PC-9 (cell line): ENCODE measurements at regions not wholly inside any gene's neighbourhood (a gene's known extent, or its start where the extent isn't known, plus 50 kb on each side); places are given as distances from the start of the nearest gene placed in this dataset.

ENCODE experiments used
- BruUV-seq: library from RNA; stranded (reverse); fragments of 400-500 nt; replicated peaks from 2 replicates; lab custom pipeline; 2021; lab: Mats Ljungman, UMichigan
- CTCF ChIA-PET: fragments of 300-600 bp; sonication (Branson Sonifier 250); formaldehyde crosslinking; loops from one replicate; lab custom pipeline; 2022; ENCODE audit warnings: antibody characterized with exemption; lab: Charles Lee
- POLR2A ChIA-PET: fragments of 300-600 bp; sonication (Branson Sonifier 250); formaldehyde crosslinking; loops from one replicate; lab custom pipeline; 2022; ENCODE audit warnings: antibody characterized with exemption; ENCODE audit not compliant: unreplicated experiment; lab: Charles Lee
- DNase-seq, 2 experiments: peaks; one replicate each; pipeline versions ENCODE4 v3.0.0 to v3.0.0-alpha.2; 2015 to 2022; ENCODE audit warnings: mixed read lengths in 1 of 2
- H2AFZ ChIP-seq: fragments of 200-600 bp; sonication (generic); 2 replicates; pipeline ENCODE4 v1.8.1; 2017; ENCODE audit warnings: antibody characterized with exemption
- H3F3A ChIP-seq: fragments of 200-600 bp; sonication (generic); 2 replicates; pipeline ENCODE4 v1.8.1; 2017; ENCODE audit warnings: antibody characterized with exemption, mild to moderate bottlenecking, low read depth; ENCODE audit not compliant: insufficient read depth
- H3K27ac ChIP-seq: fragments of 200-600 bp; sonication (generic); 2 replicates; pipeline ENCODE4 v1.6.1; 2016; ENCODE audit warnings: mixed run types
- H3K27me3 ChIP-seq: fragments of 200-600 bp; sonication (generic); 2 replicates; pipeline ENCODE4 v1.6.1; 2016; ENCODE audit warnings: low read depth, mixed run types; ENCODE audit not compliant: insufficient read depth
- H3K36me3 ChIP-seq: fragments of 200-600 bp; sonication (generic); 2 replicates; pipeline ENCODE4 v1.6.1; 2016; ENCODE audit warnings: low read depth, mixed run types
- H3K4me1 ChIP-seq: fragments of 200-600 bp; sonication (generic); replicated peaks from 2 replicates; pipeline ENCODE4 v1.6.1; 2016; ENCODE audit warnings: mixed run types; ENCODE audit not compliant: insufficient read depth
- H3K4me2 ChIP-seq: fragments of 200-600 bp; sonication (generic); 2 replicates; pipeline ENCODE4 v1.6.1; 2017; ENCODE audit warnings: mixed run types
- H3K4me3 ChIP-seq: fragments of 200-600 bp; sonication (generic); 2 replicates; pipeline ENCODE4 v1.6.1; 2016; ENCODE audit warnings: mixed run types
- H3K79me2 ChIP-seq: fragments of 200-600 bp; sonication (generic); 2 replicates; pipeline ENCODE4 v1.6.1; 2017; ENCODE audit warnings: low read depth, mixed run types
- H3K9me2 ChIP-seq: fragments of 200-600 bp; sonication (generic); 2 replicates; pipeline ENCODE4 v1.8.1; 2017; ENCODE audit warnings: mild to moderate bottlenecking; ENCODE audit not compliant: insufficient read depth
- H3K9me3 ChIP-seq: fragments of 200-600 bp; sonication (generic); 2 replicates; pipeline ENCODE4 v1.8.1; 2016; ENCODE audit warnings: low read depth; ENCODE audit not compliant: insufficient read depth
- H4K20me1 ChIP-seq: fragments of 200-600 bp; sonication (generic); 2 replicates; pipeline ENCODE4 v1.8.1; 2017; ENCODE audit not compliant: insufficient read depth
- EZH2 ChIP-seq: fragments of 200-600 bp; sonication (generic); IDR thresholded peaks from 2 replicates; pipeline ENCODE4 v1.8.0; 2017; ENCODE audit warnings: antibody characterized with exemption, low read depth
- intact Hi-C: fragments of 100-400 bp; cut with micrococcal nuclease; formaldehyde crosslinking; loops from one replicate; pipeline ENCODE4 v1.10.0; 2022; ENCODE audit not compliant: unreplicated experiment
- TF ChIP-seq, protein P1 (sequence below): fragments of 200-600 bp; sonication (generic); conservative IDR thresholded peaks from 2 replicates; pipeline ENCODE4 v1.6.1; 2017; ENCODE audit warnings: mixed run types, antibody characterized with exemption, mild to moderate bottlenecking, moderate library complexity

DNA sequence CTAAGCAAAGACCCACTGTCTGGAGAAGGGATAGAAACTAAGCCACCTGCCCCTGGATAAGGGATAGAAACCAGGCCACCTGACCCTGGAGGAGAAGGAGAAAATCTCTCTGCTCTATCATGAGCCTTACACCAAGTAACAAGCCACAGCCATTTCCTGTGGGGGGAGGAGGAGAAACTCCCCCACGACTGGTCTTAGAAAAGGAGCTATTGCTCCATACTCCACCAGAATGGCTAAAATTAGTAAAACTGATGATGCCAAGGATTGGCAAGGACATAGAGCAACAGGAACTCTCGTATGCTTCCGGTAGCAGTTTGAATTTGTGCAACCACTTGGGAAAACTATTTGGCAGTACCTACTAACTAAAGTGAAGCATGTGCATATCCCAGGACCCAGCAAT lies 70.8 kb downstream of the ACTL7B start:
- H3K27ac ChIP-seq, result no peak overlapping the region

DNA sequence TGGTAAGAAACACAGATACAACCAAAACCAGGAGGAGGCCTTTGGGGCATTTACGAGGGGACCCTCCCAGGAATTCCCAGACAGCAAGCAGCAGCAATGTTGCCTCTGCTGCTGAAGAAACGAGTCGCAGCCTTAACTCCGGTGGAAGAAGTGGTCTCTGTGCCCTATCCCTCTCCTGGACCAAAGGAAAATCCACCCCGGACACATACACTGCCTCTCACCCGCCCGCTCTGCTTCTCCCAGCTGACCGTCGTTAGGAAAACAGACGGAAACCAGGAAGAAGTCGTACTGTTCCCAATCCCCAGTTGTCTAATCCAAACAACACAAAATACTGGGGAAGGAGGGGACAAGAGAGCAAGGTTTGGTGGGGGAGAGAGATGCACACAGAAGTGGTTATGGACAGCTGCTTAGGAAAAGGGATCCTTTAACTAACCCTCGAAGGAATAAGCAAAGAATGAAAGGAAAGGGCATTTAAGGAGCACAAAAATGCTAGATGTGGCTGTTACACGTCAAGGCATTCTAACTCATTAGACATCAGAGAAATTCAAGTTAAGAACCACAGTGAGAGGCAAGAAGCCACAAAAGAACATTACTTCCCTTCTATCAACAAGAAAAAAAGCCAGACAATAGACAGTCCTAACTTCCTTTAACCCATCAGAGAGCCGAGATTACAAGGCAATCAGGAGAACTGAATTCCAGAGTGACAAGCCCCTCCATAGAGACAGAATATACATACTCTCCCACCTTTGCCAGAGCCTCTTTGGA lies 71.9 kb downstream of the ACTL7B start:
- H3F3A ChIP-seq, result no peaks in the 10 kb centered on the region; the same call in 1 of the 2 replicates
- ChIA-PET CTCF (no interaction called here), POLR2A (no interaction called here)
- intact Hi-C loops, result no loop called here
- H4K20me1 ChIP-seq, result no peaks in the 10 kb centered on the region
- peaks cover 6% of the 10 kb centered on the region; the same call in 1 of the 2 replicates for H3K27me3 ChIP-seq
- no peak for DNase-seq
- H2AFZ ChIP-seq, result no peak overlapping the region
- H3K4me1 ChIP-seq, result peaks cover 13% of the 10 kb centered on the region
- no peaks in the 10 kb centered on the region for H3K79me2 ChIP-seq
- H3K9me3 ChIP-seq, result no peaks in the 10 kb centered on the region
- no peak overlapping the region for H3K4me3 ChIP-seq
- H3K27ac ChIP-seq, result no peak overlapping the region
- no TSS peak for BruUV-seq
- no peak for TF ChIP-seq EZH2
- TF ChIP-seq, protein P1, sequence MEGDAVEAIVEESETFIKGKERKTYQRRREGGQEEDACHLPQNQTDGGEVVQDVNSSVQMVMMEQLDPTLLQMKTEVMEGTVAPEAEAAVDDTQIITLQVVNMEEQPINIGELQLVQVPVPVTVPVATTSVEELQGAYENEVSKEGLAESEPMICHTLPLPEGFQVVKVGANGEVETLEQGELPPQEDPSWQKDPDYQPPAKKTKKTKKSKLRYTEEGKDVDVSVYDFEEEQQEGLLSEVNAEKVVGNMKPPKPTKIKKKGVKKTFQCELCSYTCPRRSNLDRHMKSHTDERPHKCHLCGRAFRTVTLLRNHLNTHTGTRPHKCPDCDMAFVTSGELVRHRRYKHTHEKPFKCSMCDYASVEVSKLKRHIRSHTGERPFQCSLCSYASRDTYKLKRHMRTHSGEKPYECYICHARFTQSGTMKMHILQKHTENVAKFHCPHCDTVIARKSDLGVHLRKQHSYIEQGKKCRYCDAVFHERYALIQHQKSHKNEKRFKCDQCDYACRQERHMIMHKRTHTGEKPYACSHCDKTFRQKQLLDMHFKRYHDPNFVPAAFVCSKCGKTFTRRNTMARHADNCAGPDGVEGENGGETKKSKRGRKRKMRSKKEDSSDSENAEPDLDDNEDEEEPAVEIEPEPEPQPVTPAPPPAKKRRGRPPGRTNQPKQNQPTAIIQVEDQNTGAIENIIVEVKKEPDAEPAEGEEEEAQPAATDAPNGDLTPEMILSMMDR, result no peak
- no peaks in the 10 kb centered on the region for H3K36me3 ChIP-seq
- H3K4me2 ChIP-seq, result no peak overlapping the region
- no peaks in the 10 kb centered on the region for H3K9me2 ChIP-seq

More for the DNA sequence above, 70.8 kb downstream of the ACTL7B start:
- H4K20me1 ChIP-seq, result no peaks in the 10 kb centered on the region
- intact Hi-C loops, result no loop called here
- no TSS peak for BruUV-seq
- no peak for TF ChIP-seq EZH2
- TF ChIP-seq, protein P1, result no peak
- no peak overlapping the region for H2AFZ ChIP-seq
- H3K79me2 ChIP-seq, result no peaks in the 10 kb centered on the region
- H3F3A ChIP-seq, result no peaks in the 10 kb centered on the region; the same call in 1 of the 2 replicates
- H3K4me1 ChIP-seq, result peaks cover 13% of the 10 kb centered on the region
- no peak overlapping the region for H3K4me2 ChIP-seq
- H3K9me3 ChIP-seq, result no peaks in the 10 kb centered on the region
- ChIA-PET POLR2A (interaction anchor here (0.7 kb wide), 1 partner anchor 51 kb away, joined by 3 read pairs; no protein-coding TSS in a partner anchor), CTCF (no interaction called here)
- H3K9me2 ChIP-seq, result no peaks in the 10 kb centered on the region
- H3K27me3 ChIP-seq, result no peaks in the 10 kb centered on the region
- H3K36me3 ChIP-seq, result no peaks in the 10 kb centered on the region
- no peak for DNase-seq
- no peak overlapping the region for H3K4me3 ChIP-seq

DNA sequence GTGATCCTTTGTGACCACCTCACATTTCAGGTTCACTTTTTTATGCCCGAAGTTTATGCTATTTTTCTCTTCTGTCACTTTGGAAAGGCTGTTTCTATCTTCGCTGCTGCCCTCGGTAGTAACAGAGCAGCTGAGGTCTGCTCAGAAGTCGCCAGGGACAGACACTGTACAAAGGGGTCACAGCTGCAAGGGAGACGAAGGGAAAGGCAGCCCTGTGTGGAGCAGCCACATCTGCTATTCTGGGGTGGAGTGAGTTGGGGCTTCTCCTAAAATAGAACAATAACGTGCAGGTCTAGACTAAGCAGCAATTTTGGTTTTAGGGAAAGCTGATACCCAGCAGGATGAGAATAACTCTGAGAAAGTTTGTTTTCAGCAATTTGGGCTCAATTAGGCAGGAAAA lies 72.5 kb downstream of the ACTL7B start:
- POLR2A ChIA-PET, result no interaction called here
- Histone ChIP-seq H3K27ac (no peak overlapping the region), H4K20me1 (no peaks in the 10 kb centered on the region), H3K4me3 (no peak overlapping the region), H3K9me2 (no peaks in the 10 kb centered on the region), H3K4me2 (no peak overlapping the region), H3K79me2 (no peaks in the 10 kb centered on the region), H3K4me1 (peaks cover 13% of the 10 kb centered on the region), H3F3A (no peaks in the 10 kb centered on the region; the same call in 1 of the 2 replicates), H3K36me3 (no peaks in the 10 kb centered on the region), H2AFZ (no peak overlapping the region), H3K9me3 (no peaks in the 10 kb centered on the region), H3K27me3 (peaks cover 12% of the 10 kb centered on the region; the same call in 1 of the 2 replicates)
- no peak for DNase-seq
- TF ChIP-seq EZH2, result no peak
- TF ChIP-seq, protein P1, result no peak
- CTCF ChIA-PET, result no interaction called here
- intact Hi-C loops, result no loop called here
- BruUV-seq, result no TSS peak
